ENCODE measurements at regions not wholly inside any gene's neighbourhood (a gene's known extent, or its start where the extent isn't known, plus 50 kb on each side); places are given as distances from the start of the nearest gene placed in this dataset.

DNA sequence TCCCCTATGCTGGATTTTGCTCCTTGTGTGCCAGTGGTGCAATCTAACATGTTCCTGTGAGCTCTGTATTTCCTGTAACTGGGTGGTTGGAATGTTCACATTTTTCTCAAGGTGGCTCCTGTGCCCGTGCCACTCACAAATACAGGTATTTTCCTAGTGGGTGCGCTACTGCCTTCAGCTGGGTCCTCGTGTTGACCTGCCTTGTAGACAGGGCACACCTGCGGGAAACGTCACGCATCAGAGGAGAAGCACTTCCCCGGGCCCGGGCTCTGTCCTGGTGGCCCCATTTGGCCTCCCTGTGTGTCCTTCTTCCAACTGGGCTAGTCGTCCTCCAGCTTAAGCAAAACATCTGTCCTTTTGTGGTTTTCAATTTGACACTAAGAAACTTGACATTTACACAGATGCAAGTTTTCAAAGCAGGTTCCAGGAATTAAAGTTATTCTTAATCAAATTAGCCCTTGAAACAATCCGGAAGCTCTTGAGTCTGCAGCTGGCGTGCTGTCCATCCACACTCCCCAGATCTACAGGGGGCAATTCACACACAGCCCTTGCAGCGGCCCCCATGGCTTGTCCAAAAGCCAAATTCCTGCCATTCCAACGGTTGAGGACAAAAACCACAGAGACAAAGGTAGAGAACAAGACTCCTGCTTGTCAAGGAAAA lies 275.1 kb downstream of the CDC5L start:
- H3K27ac ChIP-seq (ENCODE audit: control insufficient read depth, insufficient read depth, low read length) = peak overlapping the region; percentile 48

DNA sequence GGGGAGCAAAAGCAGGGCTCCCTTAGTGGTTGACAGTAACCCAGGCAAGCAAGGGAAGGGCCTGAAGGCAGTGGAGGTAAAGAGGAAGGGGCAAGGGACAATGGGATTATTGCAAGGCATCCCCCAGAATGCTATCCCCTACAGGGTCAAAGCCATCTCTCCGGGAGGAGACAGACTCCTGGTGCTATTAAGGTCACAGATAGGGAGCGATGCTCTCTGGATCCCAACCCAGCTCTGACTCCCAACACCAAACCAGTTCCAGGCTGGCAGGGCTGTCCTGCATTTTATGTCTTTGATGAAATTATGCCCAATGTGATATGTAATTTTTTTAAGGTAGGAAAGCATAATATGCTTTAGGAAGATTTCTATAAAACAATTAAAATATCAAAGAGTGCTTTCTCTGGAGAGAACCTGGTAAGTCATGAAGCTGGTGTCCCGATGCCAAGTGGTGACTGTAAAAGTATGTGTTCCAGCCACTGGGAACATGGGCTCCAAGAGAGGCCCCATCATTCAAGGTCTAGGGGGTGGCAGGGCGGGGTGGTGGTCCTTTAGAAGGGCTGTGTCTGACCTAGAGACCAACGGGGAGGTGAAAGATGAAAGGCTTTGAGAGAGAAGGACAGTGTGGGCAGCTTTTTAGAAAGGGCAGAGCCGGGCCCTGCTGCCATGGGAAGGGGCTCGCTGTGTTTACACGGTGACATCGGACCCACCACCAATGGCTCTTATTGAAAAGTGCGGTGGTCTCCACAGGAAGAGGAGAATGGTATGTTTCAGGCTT lies 276.5 kb downstream of the CDC5L start:
- no peak for TF ChIP-seq EZH2 (IDR thresholded peaks at IDR 0.05; ENCODE audit: low read length)
- TF ChIP-seq, protein P1, sequence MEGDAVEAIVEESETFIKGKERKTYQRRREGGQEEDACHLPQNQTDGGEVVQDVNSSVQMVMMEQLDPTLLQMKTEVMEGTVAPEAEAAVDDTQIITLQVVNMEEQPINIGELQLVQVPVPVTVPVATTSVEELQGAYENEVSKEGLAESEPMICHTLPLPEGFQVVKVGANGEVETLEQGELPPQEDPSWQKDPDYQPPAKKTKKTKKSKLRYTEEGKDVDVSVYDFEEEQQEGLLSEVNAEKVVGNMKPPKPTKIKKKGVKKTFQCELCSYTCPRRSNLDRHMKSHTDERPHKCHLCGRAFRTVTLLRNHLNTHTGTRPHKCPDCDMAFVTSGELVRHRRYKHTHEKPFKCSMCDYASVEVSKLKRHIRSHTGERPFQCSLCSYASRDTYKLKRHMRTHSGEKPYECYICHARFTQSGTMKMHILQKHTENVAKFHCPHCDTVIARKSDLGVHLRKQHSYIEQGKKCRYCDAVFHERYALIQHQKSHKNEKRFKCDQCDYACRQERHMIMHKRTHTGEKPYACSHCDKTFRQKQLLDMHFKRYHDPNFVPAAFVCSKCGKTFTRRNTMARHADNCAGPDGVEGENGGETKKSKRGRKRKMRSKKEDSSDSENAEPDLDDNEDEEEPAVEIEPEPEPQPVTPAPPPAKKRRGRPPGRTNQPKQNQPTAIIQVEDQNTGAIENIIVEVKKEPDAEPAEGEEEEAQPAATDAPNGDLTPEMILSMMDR (optimal IDR thresholded peaks at IDR 0.05 in 1 of 3, IDR thresholded peaks at IDR 0.05 in 1 of 3, conservative IDR thresholded peaks at IDR 0.05 in 1 of 3; ENCODE audit: extremely low read depth in 1 of 3, insufficient read depth in 2 of 3, low read length in 3 of 3) = no peak
- Histone ChIP-seq H3K27ac (ENCODE audit: control insufficient read depth, insufficient read depth, low read length) (no peak overlapping the region), H4K20me1 (ENCODE audit: control insufficient read depth, extremely low read depth, insufficient read depth, low read length) (no peaks in the 10 kb centered on the region), H3K9me3 (ENCODE audit: control insufficient read depth, low read depth, low read length) (no peaks in the 10 kb centered on the region), H3K27me3 (ENCODE audit: control insufficient read depth, extremely low read depth, insufficient read depth, low read length) (no peaks in the 10 kb centered on the region), H2AFZ (ENCODE audit: control insufficient read depth, low read length) (no peak overlapping the region), H3K4me3 (ENCODE audit: control insufficient read depth in 2 of 3, extremely low read depth in 1 of 3, insufficient read depth in 2 of 3, low read depth in 1 of 3, low read length in 3 of 3) (no peak overlapping the region), H3K9me1 (ENCODE audit: control insufficient read depth, extremely low read depth, insufficient read depth, low read length) (no peaks in the 10 kb centered on the region), H3K36me3 (ENCODE audit: control insufficient read depth in 2 of 2, extremely low read depth in 1 of 2, insufficient read depth in 2 of 2, low read length in 2 of 2) (no peaks in the 10 kb centered on the region), H3K9ac (ENCODE audit: control insufficient read depth, extremely low read depth, insufficient read depth, low read length) (no peak overlapping the region), H3K79me2 (ENCODE audit: control insufficient read depth, insufficient read depth, low read length) (no peaks in the 10 kb centered on the region), H3K4me1 (ENCODE audit: control insufficient read depth, extremely low read depth, insufficient read depth, low read length) (peaks cover 33% of the 10 kb centered on the region), H3K4me2 (ENCODE audit: control insufficient read depth, extremely low read depth, insufficient read depth, low read depth, low read length) (no peak overlapping the region)
- DNase-seq (ENCODE audit: low read depth, low spot score) = no peak
- dilution Hi-C loops (cut with MboI; ENCODE audit: extremely low pct_ligation_motif_present, low sequenced_read_pairs) = no loop called here
- FAIRE-seq = no peak

More for the DNA sequence above, 275.1 kb downstream of the CDC5L start:
- no peak for FAIRE-seq
- no peaks in the 10 kb centered on the region for H3K27me3 ChIP-seq (ENCODE audit: control insufficient read depth, extremely low read depth, insufficient read depth, low read length)
- H3K79me2 ChIP-seq (ENCODE audit: control insufficient read depth, insufficient read depth, low read length) = no peaks in the 10 kb centered on the region
- no peak for DNase-seq (ENCODE audit: low read depth, low spot score)
- H3K4me1 ChIP-seq (ENCODE audit: control insufficient read depth, extremely low read depth, insufficient read depth, low read length) = peaks cover 33% of the 10 kb centered on the region
- H3K9ac ChIP-seq (ENCODE audit: control insufficient read depth, extremely low read depth, insufficient read depth, low read length) = no peak overlapping the region
- no peaks in the 10 kb centered on the region for H3K9me3 ChIP-seq (ENCODE audit: control insufficient read depth, low read depth, low read length)
- H4K20me1 ChIP-seq (ENCODE audit: control insufficient read depth, extremely low read depth, insufficient read depth, low read length) = no peaks in the 10 kb centered on the region
- dilution Hi-C loops (cut with MboI; ENCODE audit: extremely low pct_ligation_motif_present, low sequenced_read_pairs) = no loop called here
- peak overlapping the region; percentile 84 for H3K4me2 ChIP-seq (ENCODE audit: control insufficient read depth, extremely low read depth, insufficient read depth, low read depth, low read length)
- peak overlapping the region; percentile 16 for H2AFZ ChIP-seq (ENCODE audit: control insufficient read depth, low read length)
- TF ChIP-seq, protein P1 (optimal IDR thresholded peaks at IDR 0.05 in 1 of 3, IDR thresholded peaks at IDR 0.05 in 1 of 3, conservative IDR thresholded peaks at IDR 0.05 in 1 of 3; ENCODE audit: extremely low read depth in 1 of 3, insufficient read depth in 2 of 3, low read length in 3 of 3) = no peak
- no peak for TF ChIP-seq EZH2 (IDR thresholded peaks at IDR 0.05; ENCODE audit: low read length)
- no peaks in the 10 kb centered on the region for H3K9me1 ChIP-seq (ENCODE audit: control insufficient read depth, extremely low read depth, insufficient read depth, low read length)
- H3K36me3 ChIP-seq (ENCODE audit: control insufficient read depth in 2 of 2, extremely low read depth in 1 of 2, insufficient read depth in 2 of 2, low read length in 2 of 2) = no peaks in the 10 kb centered on the region
- H3K4me3 ChIP-seq (ENCODE audit: control insufficient read depth in 2 of 3, extremely low read depth in 1 of 3, insufficient read depth in 2 of 3, low read depth in 1 of 3, low read length in 3 of 3) = no peak overlapping the region
